Panc1 (cell line): ENCODE measurements at regions not wholly inside any gene's neighbourhood (a gene's known extent, or its start where the extent isn't known, plus 50 kb on each side); places are given as distances from the start of the nearest gene placed in this dataset.

Source experiments
- TCF7L2 ChIP-seq: IDR thresholded peaks from 2 replicates; pipeline ENCODE4 v1.6.1; 2011; ENCODE audit warnings: mild to moderate bottlenecking, low read depth, low read length, inconsistent platforms
- TF ChIP-seq, protein P1 (sequence below): fragments of 450-650 bp; IDR thresholded peaks from 2 replicates; pipeline ENCODE4 v1.5.1; 2017; ENCODE audit warnings: mild to moderate bottlenecking

DNA sequence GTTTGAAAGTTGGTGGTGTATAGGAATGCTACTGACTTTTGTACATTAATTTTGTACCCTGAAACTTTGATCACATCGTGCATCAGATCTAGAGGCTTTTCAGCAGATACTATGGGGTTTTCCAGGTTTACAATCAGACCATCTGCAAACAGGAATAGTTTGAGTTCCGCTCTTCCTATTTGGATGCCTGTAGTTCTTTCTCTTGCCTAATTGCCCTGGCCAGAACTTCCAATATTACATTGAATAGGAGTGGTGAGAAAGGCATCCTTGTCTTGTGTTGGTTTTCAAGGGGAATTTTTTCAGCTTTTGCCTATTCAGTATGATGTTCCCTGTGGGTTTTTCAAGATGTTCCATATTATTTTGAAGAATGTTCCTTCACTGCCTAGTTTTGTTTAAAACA lies 633.5 kb downstream of the KCNJ3 start:
- TF ChIP-seq, protein P1, sequence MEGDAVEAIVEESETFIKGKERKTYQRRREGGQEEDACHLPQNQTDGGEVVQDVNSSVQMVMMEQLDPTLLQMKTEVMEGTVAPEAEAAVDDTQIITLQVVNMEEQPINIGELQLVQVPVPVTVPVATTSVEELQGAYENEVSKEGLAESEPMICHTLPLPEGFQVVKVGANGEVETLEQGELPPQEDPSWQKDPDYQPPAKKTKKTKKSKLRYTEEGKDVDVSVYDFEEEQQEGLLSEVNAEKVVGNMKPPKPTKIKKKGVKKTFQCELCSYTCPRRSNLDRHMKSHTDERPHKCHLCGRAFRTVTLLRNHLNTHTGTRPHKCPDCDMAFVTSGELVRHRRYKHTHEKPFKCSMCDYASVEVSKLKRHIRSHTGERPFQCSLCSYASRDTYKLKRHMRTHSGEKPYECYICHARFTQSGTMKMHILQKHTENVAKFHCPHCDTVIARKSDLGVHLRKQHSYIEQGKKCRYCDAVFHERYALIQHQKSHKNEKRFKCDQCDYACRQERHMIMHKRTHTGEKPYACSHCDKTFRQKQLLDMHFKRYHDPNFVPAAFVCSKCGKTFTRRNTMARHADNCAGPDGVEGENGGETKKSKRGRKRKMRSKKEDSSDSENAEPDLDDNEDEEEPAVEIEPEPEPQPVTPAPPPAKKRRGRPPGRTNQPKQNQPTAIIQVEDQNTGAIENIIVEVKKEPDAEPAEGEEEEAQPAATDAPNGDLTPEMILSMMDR: no peak
- no peak for TF ChIP-seq TCF7L2
